OCI-LY7 (cell line): ENCODE measurements at regions not wholly inside any gene's neighbourhood (a gene's known extent, or its start where the extent isn't known, plus 50 kb on each side); places are given as distances from the start of the nearest gene placed in this dataset.

ENCODE experiments used
- EZH2phosphoT487 ChIP-seq: fragments of 200-600 bp; sonication (generic); IDR thresholded peaks from 2 replicates; pipeline ENCODE4 v1.6.1; 2018; ENCODE audit warnings: low read depth, borderline replicate concordance, mild to moderate bottlenecking, mixed run types, antibody characterized with exemption, low read length, moderate library complexity, mixed read lengths
- TF ChIP-seq, protein P1 (sequence below): fragments of 200-600 bp; sonication (generic); conservative IDR thresholded peaks from 2 replicates; pipeline ENCODE4 v1.5.1; 2014; ENCODE audit warnings: mild to moderate bottlenecking, antibody characterized with exemption, low read length, moderate library complexity, mixed read lengths

DNA sequence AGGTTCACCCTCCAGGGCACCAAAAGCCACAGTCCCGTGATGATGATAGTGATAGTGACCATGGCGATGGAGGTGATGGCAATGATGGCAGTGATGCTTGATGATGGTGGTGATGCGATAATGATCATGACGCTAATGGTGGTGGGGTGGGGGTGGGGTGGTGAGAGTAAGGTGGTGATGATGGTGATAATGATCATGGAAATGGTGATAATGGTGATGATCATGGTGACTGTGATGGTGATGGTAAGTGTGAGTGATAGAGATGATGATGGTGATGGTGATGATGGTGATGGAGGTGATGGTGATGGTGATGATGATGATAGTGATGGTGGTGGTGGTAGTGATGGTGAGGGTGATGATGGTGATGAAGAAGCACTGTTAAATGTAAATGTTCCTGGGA lies 96.9 kb downstream of the SYNE3 start:
- TF ChIP-seq, protein P1, sequence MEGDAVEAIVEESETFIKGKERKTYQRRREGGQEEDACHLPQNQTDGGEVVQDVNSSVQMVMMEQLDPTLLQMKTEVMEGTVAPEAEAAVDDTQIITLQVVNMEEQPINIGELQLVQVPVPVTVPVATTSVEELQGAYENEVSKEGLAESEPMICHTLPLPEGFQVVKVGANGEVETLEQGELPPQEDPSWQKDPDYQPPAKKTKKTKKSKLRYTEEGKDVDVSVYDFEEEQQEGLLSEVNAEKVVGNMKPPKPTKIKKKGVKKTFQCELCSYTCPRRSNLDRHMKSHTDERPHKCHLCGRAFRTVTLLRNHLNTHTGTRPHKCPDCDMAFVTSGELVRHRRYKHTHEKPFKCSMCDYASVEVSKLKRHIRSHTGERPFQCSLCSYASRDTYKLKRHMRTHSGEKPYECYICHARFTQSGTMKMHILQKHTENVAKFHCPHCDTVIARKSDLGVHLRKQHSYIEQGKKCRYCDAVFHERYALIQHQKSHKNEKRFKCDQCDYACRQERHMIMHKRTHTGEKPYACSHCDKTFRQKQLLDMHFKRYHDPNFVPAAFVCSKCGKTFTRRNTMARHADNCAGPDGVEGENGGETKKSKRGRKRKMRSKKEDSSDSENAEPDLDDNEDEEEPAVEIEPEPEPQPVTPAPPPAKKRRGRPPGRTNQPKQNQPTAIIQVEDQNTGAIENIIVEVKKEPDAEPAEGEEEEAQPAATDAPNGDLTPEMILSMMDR: no peak
- TF ChIP-seq EZH2phosphoT487: no peak
